Gastroesophageal sphincter (tissue), 4 donors: ENCODE measurements at regions not wholly inside any gene's neighbourhood (a gene's known extent, or its start where the extent isn't known, plus 50 kb on each side); places are given as distances from the start of the nearest gene placed in this dataset.

ENCODE experiments used
- ATAC-seq: fragments of 150-250 bp; one replicate; pipeline ENCODE4 v1.9.1; 2016; ENCODE audit warnings: mild to moderate bottlenecking, moderate library complexity
- H3K27ac ChIP-seq, 4 donors: fragments of 200-600 bp; sonication (generic) in 3 of 4; 1 replicate in 3 of 4; 2 replicates in 1 of 4; pipeline ENCODE4 v1.5.1; 2016 to 2019
- H3K27me3 ChIP-seq: fragments of 200-600 bp; sonication (generic); one replicate; pipeline ENCODE4 v1.5.1; 2019
- H3K36me3 ChIP-seq, 2 donors: fragments of 200-600 bp; sonication (generic); one replicate each; pipeline ENCODE4 v1.5.1; 2019; ENCODE audit warnings: control low read depth in 1 of 2
- H3K4me1 ChIP-seq, 3 donors: fragments of 200-600 bp; sonication (generic); 1 replicate in 2 of 3; 2 replicates in 1 of 3; pipeline ENCODE4 v1.5.1; 2016 to 2019; ENCODE audit warnings: control low read depth in 2 of 3
- H3K4me3 ChIP-seq, 2 donors: fragments of 200-600 bp; sonication (generic); one replicate each; pipeline ENCODE4 v1.5.1; 2019; ENCODE audit warnings: mild to moderate bottlenecking in 1 of 2, moderate library complexity in 1 of 2
- H3K9me3 ChIP-seq, 3 donors: fragments of 200-600 bp; sonication (generic); one replicate each; pipeline ENCODE4 v1.5.1; 2017 to 2019; ENCODE audit warnings: control low read depth in 2 of 3
- CTCF ChIP-seq, 4 experiments: fragments of 200-600 bp in 2 of 4; fragments of 450-650 bp in 2 of 4; sonication (generic) in 1 of 4; IDR thresholded peaks; one replicate each; pipeline ENCODE4 v1.5.1; 2017 to 2019; ENCODE audit warnings: antibody characterized with exemption in 4 of 4, mild to moderate bottlenecking in 2 of 4, moderate library complexity in 2 of 4
- EP300 ChIP-seq: sonication (generic); formaldehyde crosslinking; IDR thresholded peaks from one replicate; pipeline ENCODE4 v1.6.1; 2017; ENCODE audit warnings: antibody characterized with exemption, mild to moderate bottlenecking
- POLR2A ChIP-seq, 2 donors: fragments of 450-650 bp; IDR thresholded peaks; one replicate each; pipeline ENCODE4 v1.6.1; 2017; ENCODE audit warnings: antibody characterized with exemption in 2 of 2, mild to moderate bottlenecking in 2 of 2, moderate library complexity in 1 of 2
- POLR2AphosphoS5 ChIP-seq: sonication (generic); formaldehyde crosslinking; IDR thresholded peaks from one replicate; pipeline ENCODE4 v1.6.1; 2017; ENCODE audit warnings: antibody characterized with exemption
- WGBS, 2 donors: methylation state at CpG; one replicate each; pipeline ENCODE4 v1.1.5; 2018; ENCODE audit warnings: low coverage in 1 of 2; 5-methylcytosine and 5-hydroxymethylcytosine counted together

GRCh38 chr22:27431081-27431480 lies 370.5 kb downstream of the MN1 start:
- no peaks in the 10 kb centered on the region for H3K36me3 ChIP-seq
- TF ChIP-seq CTCF (IDR thresholded peaks at IDR 0.05): no peak
- no peak for TF ChIP-seq POLR2A (IDR thresholded peaks at IDR 0.05)
- TF ChIP-seq POLR2AphosphoS5: no peak
- TF ChIP-seq EP300: no peak
- H3K4me3 ChIP-seq: no peak overlapping the region
- H3K4me1 ChIP-seq: peaks cover 0 to 12% (median 4%) of the 10 kb centered on the region in 3 donors
- ATAC-seq: no peak
- H3K9me3 ChIP-seq: peaks cover 0 to 25% (median 0%) of the 10 kb centered on the region in 3 donors
- H3K27ac ChIP-seq: no peak overlapping the region
- peaks cover 7% of the 10 kb centered on the region for H3K27me3 ChIP-seq
- WGBS, 2 donors: 94 to 100% methylated on average over 3 of the region's 7 CpGs

- no peak for ATAC-seq
- peaks cover 7% of the 10 kb centered on the region for H3K27me3 ChIP-seq
- TF ChIP-seq EP300: no peak
- TF ChIP-seq POLR2A (IDR thresholded peaks at IDR 0.05): no peak
- no peak for TF ChIP-seq POLR2AphosphoS5
- TF ChIP-seq CTCF (IDR thresholded peaks at IDR 0.05): no peak
- H3K36me3 ChIP-seq: no peaks in the 10 kb centered on the region
- H3K4me3 ChIP-seq: no peak overlapping the region
- H3K4me1 ChIP-seq: peaks cover 0 to 12% (median 4%) of the 10 kb centered on the region in 3 donors
- 69 to 78% methylated on average over 3 of the region's 4 CpGs for WGBS, 2 donors
- H3K9me3 ChIP-seq: peaks cover 0 to 25% (median 0%) of the 10 kb centered on the region in 3 donors
- no peak overlapping the region for H3K27ac ChIP-seq
Observed at GRCh38 chr22:27431896-27432295, 369.7 kb downstream of the MN1 start.

GRCh38 chr22:27433099-27433498 lies 368.5 kb downstream of the MN1 start:
- H3K4me1 ChIP-seq: peaks cover 0 to 16% (median 5%) of the 10 kb centered on the region in 3 donors
- H3K9me3 ChIP-seq: peaks cover 0 to 17% (median 0%) of the 10 kb centered on the region in 3 donors
- H3K36me3 ChIP-seq: no peaks in the 10 kb centered on the region
- no peak for TF ChIP-seq CTCF (IDR thresholded peaks at IDR 0.05)
- TF ChIP-seq POLR2AphosphoS5: no peak
- no peak for TF ChIP-seq POLR2A (IDR thresholded peaks at IDR 0.05)
- no peak for TF ChIP-seq EP300
- no peak overlapping the region for H3K4me3 ChIP-seq
- no peak for ATAC-seq
- 100% methylated on average over 1 of the region's 1 CpG; no CpG with 5 or more reads in 1 of the 2 donors for WGBS, 2 donors
- H3K27me3 ChIP-seq: peaks cover 7% of the 10 kb centered on the region
- H3K27ac ChIP-seq: no peak overlapping the region

- no peak overlapping the region for H3K4me3 ChIP-seq
- H3K36me3 ChIP-seq: no peaks in the 10 kb centered on the region
- no peak for ATAC-seq
- no peak overlapping the region for H3K27ac ChIP-seq
- TF ChIP-seq POLR2A (IDR thresholded peaks at IDR 0.05): no peak
- no peak for TF ChIP-seq POLR2AphosphoS5
- TF ChIP-seq CTCF (IDR thresholded peaks at IDR 0.05): no peak
- no peak for TF ChIP-seq EP300
- WGBS, 2 donors: 84 to 87% methylated on average over 7 to 10 of the region's 10 CpGs
- H3K27me3 ChIP-seq: peaks cover 7% of the 10 kb centered on the region
- peaks cover 0 to 17% (median 0%) of the 10 kb centered on the region in 3 donors for H3K9me3 ChIP-seq
- peaks cover 0 to 22% (median 11%) of the 10 kb centered on the region in 3 donors for H3K4me1 ChIP-seq
Observed at GRCh38 chr22:27433585-27434190, 367.9 kb downstream of the MN1 start.

- H3K4me1 ChIP-seq: peaks cover 0 to 27% (median 12%) of the 10 kb centered on the region in 3 donors
- 72 to 93% methylated on average over 3 to 7 of the region's 10 CpGs for WGBS, 2 donors
- no peaks in the 10 kb centered on the region for H3K36me3 ChIP-seq
- peaks cover 0 to 17% (median 0%) of the 10 kb centered on the region in 3 donors for H3K9me3 ChIP-seq
- H3K27me3 ChIP-seq: peaks cover under 1% of the 10 kb centered on the region
- ATAC-seq: no peak
- peak overlapping the region in 2 of 4 donors; percentile 69 to 71 for H3K27ac ChIP-seq
- no peak for TF ChIP-seq CTCF (IDR thresholded peaks at IDR 0.05)
- no peak for TF ChIP-seq EP300
- no peak for TF ChIP-seq POLR2AphosphoS5
- no peak for TF ChIP-seq POLR2A (IDR thresholded peaks at IDR 0.05)
- no peak overlapping the region for H3K4me3 ChIP-seq
Observed at GRCh38 chr22:27434898-27435297, 366.7 kb downstream of the MN1 start.
